HepG2 (cell line): ENCODE measurements at regions not wholly inside any gene's neighbourhood (a gene's known extent, or its start where the extent isn't known, plus 50 kb on each side); places are given as distances from the start of the nearest gene placed in this dataset.
A peak's percentile ranks its signal among the peaks of the same experiment; 100 is the strongest.

ENCODE experiments used
- ATAC-seq: fragments of 200-7000 bp; cut with Tn5 transposase; 3 replicates; pipeline ENCODE4 v1.9.1; 2020; ENCODE audit warnings: mild to moderate bottlenecking, moderate library complexity
- BruUV-seq: library from RNA; stranded (reverse); fragments of 400-500 nt; replicated peaks from 2 replicates; lab custom pipeline; 2021; lab: Mats Ljungman, UMichigan
- CTCF ChIA-PET: fragments of 300-600 bp; formaldehyde crosslinking; extraction: SDS; loops from one replicate; lab custom pipeline; 2021; ENCODE audit warnings: low total read pairs, inconsistent platforms, low intra/inter-chr PET ratio; lab: Yijun Ruan, JAX
- POLR2A ChIA-PET: fragments of 350-600 bp; sonication (Branson Sonifier 250); formaldehyde crosslinking; loops from one replicate; lab custom pipeline; 2020; ENCODE audit warnings: antibody characterized with exemption, inconsistent platforms; lab: Yijun Ruan, JAX
- DNase-seq: peaks from one replicate; pipeline ENCODE4 v3.0.0-alpha.2; 2015; ENCODE audit warnings: low spot score
- FAIRE-seq: peaks from 3 replicates; lab custom pipeline; 2011; peaks lifted over from hg19 to GRCh38; lab: Jason Lieb, UNC
- H2AFZ ChIP-seq: one replicate; pipeline ENCODE4 v1.6.1; 2011; ENCODE audit warnings: low read length, inconsistent platforms
- H3K27ac ChIP-seq: fragments of 300-600 bp; 3 replicates; pipeline ENCODE4 v1.8.0; 2011; ENCODE audit warnings: mixed run types, mild to moderate bottlenecking, mixed read lengths, low read length, inconsistent platforms; ENCODE audit not compliant: insufficient read depth; ENCODE audit errors: extremely low read length
- H3K27me3 ChIP-seq, 2 experiments: fragments of 200-600 bp in 1 of 2; 2 replicates in 1 of 2; 3 replicates in 1 of 2; pipeline versions ENCODE4 v1.6.0 to v1.8.0; 2011; ENCODE audit warnings: low read length in 2 of 2, mild to moderate bottlenecking in 2 of 2, moderate library complexity in 2 of 2, inconsistent platforms in 1 of 2; ENCODE audit not compliant: insufficient read depth in 2 of 2, control insufficient read depth in 1 of 2
- H3K36me3 ChIP-seq, 2 experiments: fragments of 200-600 bp in 1 of 2; replicated peaks in 1 of 2; 2 replicates in 1 of 2; 3 replicates in 1 of 2; pipeline versions ENCODE4 v1.5.1 to v1.8.0; 2011; ENCODE audit warnings: low read length in 2 of 2, inconsistent platforms in 1 of 2; ENCODE audit not compliant: insufficient read depth in 2 of 2, control insufficient read depth in 1 of 2
- H3K4me1 ChIP-seq: 2 replicates; pipeline ENCODE4 v1.5.1; 2012; ENCODE audit warnings: low read length, inconsistent platforms; ENCODE audit not compliant: insufficient read depth
- H3K4me2 ChIP-seq: 2 replicates; pipeline ENCODE4 v1.6.0; 2011; ENCODE audit warnings: low read depth, low read length, inconsistent platforms
- H3K4me3 ChIP-seq, 3 experiments: fragments of 200-600 bp in 1 of 3; sonication (generic), shearing (Covaris generic) in 1 of 3; replicated peaks in 1 of 3; 2 replicates each; pipeline ENCODE4 v1.5.1; 2011 to 2016; ENCODE audit warnings: low read length in 3 of 3, inconsistent platforms in 2 of 3, low read depth in 2 of 3, mild to moderate bottlenecking in 2 of 3, control low read depth in 1 of 3, mixed read lengths in 1 of 3; ENCODE audit not compliant: insufficient read depth in 1 of 3
- H3K79me2 ChIP-seq: one replicate; pipeline ENCODE4 v1.6.1; 2011; ENCODE audit warnings: low read length, inconsistent platforms; ENCODE audit not compliant: insufficient read depth
- H3K9ac ChIP-seq: 2 replicates; pipeline ENCODE4 v1.6.0; 2011; ENCODE audit warnings: mild to moderate bottlenecking, low read depth, low read length, inconsistent platforms; ENCODE audit not compliant: insufficient read depth
- H3K9me3 ChIP-seq: 2 replicates; pipeline ENCODE4 v1.5.1; 2012; ENCODE audit warnings: mild to moderate bottlenecking, low read length
- H4K20me1 ChIP-seq: 2 replicates; pipeline ENCODE4 v1.6.0; 2011; ENCODE audit warnings: inconsistent platforms, mild to moderate bottlenecking, low read length, moderate library complexity; ENCODE audit not compliant: insufficient read depth
- HNF1B ChIP-seq: sonication (generic); formaldehyde crosslinking; IDR thresholded peaks from 2 replicates; pipeline ENCODE4 v1.5.1; 2020; ENCODE audit warnings: mild to moderate bottlenecking, moderate library complexity, missing genetic modification reagents
- KAT8 ChIP-seq: IDR thresholded peaks from 2 replicates; pipeline ENCODE4 v1.6.1; 2016; ENCODE audit warnings: missing genetic modification reagents, missing compliant biosample characterization
- MAFF ChIP-seq: IDR thresholded peaks from 2 replicates; pipeline ENCODE4 v1.6.1; 2011; ENCODE audit warnings: low read depth, low read length, improper control_type of control experiment
- MAFK ChIP-seq, 2 experiments: IDR thresholded peaks in 1 of 2; conservative IDR thresholded peaks in 1 of 2; 2 replicates each; pipeline ENCODE4 v1.6.1; 2011; ENCODE audit warnings: improper control_type of control experiment in 2 of 2, low read length in 2 of 2
- RFX5 ChIP-seq: IDR thresholded peaks from 2 replicates; pipeline ENCODE4 v1.6.1; 2011; ENCODE audit warnings: low read depth, low read length, improper control_type of control experiment
- ZNF574 ChIP-seq: sonication (generic); formaldehyde crosslinking; IDR thresholded peaks from 2 replicates; pipeline ENCODE4 v1.4.0; 2020; ENCODE audit warnings: missing genetic modification reagents
- ZNF629 ChIP-seq: sonication (generic); formaldehyde crosslinking; conservative IDR thresholded peaks from 2 replicates; pipeline ENCODE4 v1.5.0; 2020; ENCODE audit warnings: missing genetic modification reagents
- in situ Hi-C: cut with HindIII; loops from 2 replicates; pipeline ENCODE4 v1.10.0; 2017; ENCODE audit warnings: low pct_unique_long_range_greater_than_20kb; ENCODE audit not compliant: extremely low pct_ligation_motif_present
- intact Hi-C: fragments of 100-400 bp; cut with micrococcal nuclease; formaldehyde crosslinking; loops from one replicate; pipeline ENCODE4 v1.10.0; 2022; ENCODE audit not compliant: unreplicated experiment

- TF ChIP-seq ZNF574 (CRISPR knock-in tag): no peak
Measured at GRCh38 chr7:79664884-79665676, 211.6 kb upstream of the MAGI2 start (continued).

- H3K27me3 ChIP-seq: no peaks in the 10 kb centered on the region
- intact Hi-C loops (no loop called here), in situ Hi-C loops (no loop called here)
- ChIA-PET POLR2A (no interaction called here), CTCF (no interaction called here)
- H3K27ac ChIP-seq: no peak overlapping the region
- H3K79me2 ChIP-seq: no peaks in the 10 kb centered on the region
- no peak overlapping the region for H3K4me2 ChIP-seq
- H2AFZ ChIP-seq: no peak overlapping the region
- DNase-seq (no peak), FAIRE-seq (no peak), ATAC-seq (no peak)
- no TSS peak for BruUV-seq
- no peaks in the 10 kb centered on the region for H4K20me1 ChIP-seq
- no peaks in the 10 kb centered on the region for H3K36me3 ChIP-seq
- TF ChIP-seq RFX5 (no peak), MAFF (peak; percentile 79), KAT8 (CRISPR knock-in tag) (no peak), MAFK (conservative IDR thresholded peaks at IDR 0.05 in 1 of 2, IDR thresholded peaks at IDR 0.05 in 1 of 2; ENCODE audit: low read length in 2 of 2) (peak; percentile 74 to 78), HNF1B (CRISPR knock-in tag) (no peak), ZNF629 (CRISPR knock-in tag) (no peak)
- H3K9ac ChIP-seq: no peak overlapping the region
- H3K4me1 ChIP-seq: no peaks in the 10 kb centered on the region
- no peak overlapping the region for H3K4me3 ChIP-seq
- no peaks in the 10 kb centered on the region for H3K9me3 ChIP-seq
Measured at GRCh38 chr7:79658304-79658703, 204.8 kb upstream of the MAGI2 start.
